ENCODE measurements at regions not wholly inside any gene's neighbourhood (a gene's known extent, or its start where the extent isn't known, plus 50 kb on each side); places are given as distances from the start of the nearest gene placed in this dataset.
"Not testable (repeated sequence)": the region's sequence is repeated elsewhere in the genome, so short reads cannot be mapped to it uniquely, and the experiment has no call there.

- no peak for DNase-seq
Measured at GRCh38 chr20:57813509-57814269, 103.9 kb upstream of the PMEPA1 start.

GRCh38 chr20:57812632-57813031, 102.8 kb upstream of the PMEPA1 start:
- not testable (repeated sequence) for DNase-seq

GRCh38 chr20:57811374-57812020, 101.7 kb upstream of the PMEPA1 start:
- DNase-seq = no peak

- no peak for DNase-seq
Measured at GRCh38 chr20:57810511-57811373, 100.9 kb upstream of the PMEPA1 start.

GRCh38 chr20:57809661-57810172, 99.9 kb upstream of the PMEPA1 start:
- no peak for DNase-seq

GRCh38 chr20:57809149-57809548, 99.3 kb upstream of the PMEPA1 start:
- no peak for DNase-seq

- DNase-seq = no peak
Measured at GRCh38 chr20:57808264-57809070, 98.7 kb upstream of the PMEPA1 start.

- no peak for DNase-seq
Measured at GRCh38 chr20:57807401-57808263, 97.8 kb upstream of the PMEPA1 start.

GRCh38 chr20:57806975-57807374, 97.2 kb upstream of the PMEPA1 start:
- DNase-seq = no peak

- no peak for DNase-seq
Measured at GRCh38 chr20:57806476-57806875, 96.7 kb upstream of the PMEPA1 start.

- no peak for DNase-seq
Measured at GRCh38 chr20:57805747-57806146, 95.9 kb upstream of the PMEPA1 start.

GRCh38 chr20:57804470-57805250, 94.8 kb upstream of the PMEPA1 start:
- DNase-seq = no peak

- DNase-seq = no peak
Measured at GRCh38 chr20:57803508-57804005, 93.7 kb upstream of the PMEPA1 start.

- no peak for DNase-seq
Measured at GRCh38 chr20:57802765-57803507, 93.1 kb upstream of the PMEPA1 start.

- DNase-seq = no peak
Measured at GRCh38 chr20:57801581-57801980, 91.8 kb upstream of the PMEPA1 start.

- DNase-seq = no peak
Measured at GRCh38 chr20:57800791-57801430, 91.1 kb upstream of the PMEPA1 start.

- no peak for DNase-seq
Measured at GRCh38 chr20:57797401-57797800, 87.6 kb upstream of the PMEPA1 start.

- DNase-seq = no peak
Measured at GRCh38 chr20:57795977-57796560, 86.3 kb upstream of the PMEPA1 start.

- no peak for DNase-seq
Measured at GRCh38 chr20:57795342-57795697, 85.5 kb upstream of the PMEPA1 start.
